C4-2B (cell line): ENCODE measurements at regions not wholly inside any gene's neighbourhood (a gene's known extent, or its start where the extent isn't known, plus 50 kb on each side); places are given as distances from the start of the nearest gene placed in this dataset.

Source experiments
- ZFX ChIP-seq: fragments of 450-650 bp; IDR thresholded peaks from 2 replicates; pipeline ENCODE4 v1.6.1; 2017
- TF ChIP-seq, protein P1 (sequence below): fragments of 450-650 bp; conservative IDR thresholded peaks from 2 replicates; pipeline ENCODE4 v1.5.1; 2017; ENCODE audit warnings: mild to moderate bottlenecking

DNA sequence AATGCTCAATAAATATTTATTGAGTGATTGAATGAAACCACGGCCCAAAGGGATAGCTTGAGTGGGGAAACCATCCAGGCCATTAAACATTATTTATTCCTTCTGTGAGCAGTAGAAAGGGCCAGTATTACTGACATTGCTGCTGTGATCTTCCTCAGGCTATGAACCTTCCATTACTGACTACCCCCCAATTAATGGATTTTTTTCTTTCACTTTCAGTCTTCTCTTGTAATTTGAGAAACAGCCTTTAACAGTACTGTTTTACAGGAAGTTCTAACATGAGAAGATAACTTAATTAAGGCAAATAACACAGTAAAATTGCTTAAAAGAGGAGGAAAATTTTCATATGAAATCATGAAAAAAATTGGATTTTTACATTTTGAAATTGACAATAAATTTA, 629.5 kb downstream of the TRHDE start:
- TF ChIP-seq, protein P1, sequence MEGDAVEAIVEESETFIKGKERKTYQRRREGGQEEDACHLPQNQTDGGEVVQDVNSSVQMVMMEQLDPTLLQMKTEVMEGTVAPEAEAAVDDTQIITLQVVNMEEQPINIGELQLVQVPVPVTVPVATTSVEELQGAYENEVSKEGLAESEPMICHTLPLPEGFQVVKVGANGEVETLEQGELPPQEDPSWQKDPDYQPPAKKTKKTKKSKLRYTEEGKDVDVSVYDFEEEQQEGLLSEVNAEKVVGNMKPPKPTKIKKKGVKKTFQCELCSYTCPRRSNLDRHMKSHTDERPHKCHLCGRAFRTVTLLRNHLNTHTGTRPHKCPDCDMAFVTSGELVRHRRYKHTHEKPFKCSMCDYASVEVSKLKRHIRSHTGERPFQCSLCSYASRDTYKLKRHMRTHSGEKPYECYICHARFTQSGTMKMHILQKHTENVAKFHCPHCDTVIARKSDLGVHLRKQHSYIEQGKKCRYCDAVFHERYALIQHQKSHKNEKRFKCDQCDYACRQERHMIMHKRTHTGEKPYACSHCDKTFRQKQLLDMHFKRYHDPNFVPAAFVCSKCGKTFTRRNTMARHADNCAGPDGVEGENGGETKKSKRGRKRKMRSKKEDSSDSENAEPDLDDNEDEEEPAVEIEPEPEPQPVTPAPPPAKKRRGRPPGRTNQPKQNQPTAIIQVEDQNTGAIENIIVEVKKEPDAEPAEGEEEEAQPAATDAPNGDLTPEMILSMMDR: no peak
- no peak for TF ChIP-seq ZFX
